Fibroblast of lung (primary cell): ENCODE measurements at regions not wholly inside any gene's neighbourhood (a gene's known extent, or its start where the extent isn't known, plus 50 kb on each side); places are given as distances from the start of the nearest gene placed in this dataset.

Source experiments
- EZH2 ChIP-seq: IDR thresholded peaks from 2 replicates; pipeline ENCODE4 v1.5.1; 2012; ENCODE audit warnings: low read length, control low read depth, mild to moderate bottlenecking; ENCODE audit errors: missing control alignments
- TF ChIP-seq, protein P1 (sequence below), 2 donors: IDR thresholded peaks in 1 of 2; conservative IDR thresholded peaks in 1 of 2; 1 replicate in 1 of 2; 2 replicates in 1 of 2; pipeline ENCODE4 v1.5.1; 2011 to 2012; ENCODE audit warnings: low read length in 2 of 2, control low read depth in 1 of 2, inconsistent platforms in 1 of 2, low read depth in 1 of 2, mild to moderate bottlenecking in 1 of 2

DNA sequence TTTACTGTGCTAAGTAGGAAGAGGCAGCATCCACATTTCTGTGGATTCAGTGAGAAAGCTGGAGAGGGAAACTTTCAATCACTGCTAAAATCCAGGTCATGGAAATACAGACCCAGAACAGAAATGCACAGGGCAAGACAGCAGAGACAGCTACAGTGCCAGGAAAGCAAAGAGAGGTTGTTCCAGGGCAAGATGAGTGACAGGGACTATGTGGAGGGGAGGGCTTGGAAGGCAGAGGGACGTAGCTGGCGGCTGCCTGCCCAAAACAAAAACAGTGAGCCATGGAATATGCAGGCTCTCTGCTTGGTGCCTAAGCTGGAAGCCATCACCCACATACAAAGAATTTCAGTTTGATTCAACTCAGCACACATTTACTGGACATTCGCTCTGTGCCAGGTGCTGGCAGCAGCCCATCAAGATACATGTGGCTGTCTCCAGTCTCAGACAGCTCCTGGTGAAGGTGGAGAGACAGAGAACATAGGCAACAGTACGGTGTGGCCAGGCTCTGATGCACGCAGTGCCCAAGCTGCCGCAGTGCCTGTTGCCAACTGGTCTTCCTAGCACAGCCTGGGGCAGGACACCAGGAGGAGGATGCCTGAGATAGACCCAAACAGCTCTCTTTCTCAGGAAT, 88.7 kb downstream of the AIPL1 start:
- TF ChIP-seq, protein P1, sequence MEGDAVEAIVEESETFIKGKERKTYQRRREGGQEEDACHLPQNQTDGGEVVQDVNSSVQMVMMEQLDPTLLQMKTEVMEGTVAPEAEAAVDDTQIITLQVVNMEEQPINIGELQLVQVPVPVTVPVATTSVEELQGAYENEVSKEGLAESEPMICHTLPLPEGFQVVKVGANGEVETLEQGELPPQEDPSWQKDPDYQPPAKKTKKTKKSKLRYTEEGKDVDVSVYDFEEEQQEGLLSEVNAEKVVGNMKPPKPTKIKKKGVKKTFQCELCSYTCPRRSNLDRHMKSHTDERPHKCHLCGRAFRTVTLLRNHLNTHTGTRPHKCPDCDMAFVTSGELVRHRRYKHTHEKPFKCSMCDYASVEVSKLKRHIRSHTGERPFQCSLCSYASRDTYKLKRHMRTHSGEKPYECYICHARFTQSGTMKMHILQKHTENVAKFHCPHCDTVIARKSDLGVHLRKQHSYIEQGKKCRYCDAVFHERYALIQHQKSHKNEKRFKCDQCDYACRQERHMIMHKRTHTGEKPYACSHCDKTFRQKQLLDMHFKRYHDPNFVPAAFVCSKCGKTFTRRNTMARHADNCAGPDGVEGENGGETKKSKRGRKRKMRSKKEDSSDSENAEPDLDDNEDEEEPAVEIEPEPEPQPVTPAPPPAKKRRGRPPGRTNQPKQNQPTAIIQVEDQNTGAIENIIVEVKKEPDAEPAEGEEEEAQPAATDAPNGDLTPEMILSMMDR (conservative IDR thresholded peaks at IDR 0.05 in 1 of 2, IDR thresholded peaks at IDR 0.05 in 1 of 2; ENCODE audit: low read depth in 1 of 2, low read length in 2 of 2): no peak
- no peak for TF ChIP-seq EZH2
